ENCODE measurements at regions not wholly inside any gene's neighbourhood (a gene's known extent, or its start where the extent isn't known, plus 50 kb on each side); places are given as distances from the start of the nearest gene placed in this dataset.

GRCh38 chr15:29182590-29182989 is 87.0 kb downstream of the NSMCE3 start:
- TF ChIP-seq CTCF (IDR thresholded peaks at IDR 0.05) (no peak), POLR2A (IDR thresholded peaks at IDR 0.05) (no peak)

Measured in testis (tissue), 2 donors.